SJSA1 (cell line): ENCODE measurements at regions not wholly inside any gene's neighbourhood (a gene's known extent, or its start where the extent isn't known, plus 50 kb on each side); places are given as distances from the start of the nearest gene placed in this dataset.

ENCODE experiments used
- DNase-seq, 2 experiments: peaks; one replicate each; pipeline ENCODE4 v3.0.0-alpha.2; 2015 to 2020; ENCODE audit warnings: low spot score in 2 of 2, low read depth in 1 of 2
- H3K27ac ChIP-seq: fragments of 250-450 bp; sonication (Bioruptor Pico); 2 replicates; pipeline ENCODE4 v1.5.1; 2020; ENCODE audit warnings: mild to moderate bottlenecking, moderate library complexity
- H3K27me3 ChIP-seq: fragments of 250-450 bp; sonication (Bioruptor Pico); replicated peaks from 2 replicates; pipeline ENCODE4 v1.5.1; 2020; ENCODE audit warnings: mild to moderate bottlenecking, moderate library complexity
- H3K36me3 ChIP-seq: fragments of 250-450 bp; sonication (Bioruptor Pico); 2 replicates; pipeline ENCODE4 v1.5.1; 2020; ENCODE audit warnings: mild to moderate bottlenecking
- H3K4me1 ChIP-seq: fragments of 250-450 bp; sonication (Bioruptor Pico); replicated peaks from 2 replicates; pipeline ENCODE4 v1.6.1; 2021; ENCODE audit warnings: mild to moderate bottlenecking
- H3K4me3 ChIP-seq: fragments of 250-450 bp; sonication (Bioruptor Pico); 2 replicates; pipeline ENCODE4 v1.5.1; 2020; ENCODE audit warnings: mild to moderate bottlenecking
- H3K9me3 ChIP-seq: fragments of 250-450 bp; sonication (Bioruptor Pico); replicated peaks from 2 replicates; pipeline ENCODE4 v1.5.1; 2020; ENCODE audit warnings: mild to moderate bottlenecking

GRCh38 chr1:72885841-72886240 lies 603.5 kb upstream of the NEGR1 start:
- no peak overlapping the region for H3K4me3 ChIP-seq
- H3K4me1 ChIP-seq, result no peaks in the 10 kb centered on the region
- H3K27me3 ChIP-seq, result no peaks in the 10 kb centered on the region
- DNase-seq, result no peak
- H3K9me3 ChIP-seq, result no peaks in the 10 kb centered on the region
- no peaks in the 10 kb centered on the region for H3K36me3 ChIP-seq
- H3K27ac ChIP-seq, result no peak overlapping the region

- H3K9me3 ChIP-seq, result no peaks in the 10 kb centered on the region
- no peak overlapping the region for H3K4me3 ChIP-seq
- H3K27me3 ChIP-seq, result no peaks in the 10 kb centered on the region
- no peaks in the 10 kb centered on the region for H3K4me1 ChIP-seq
- no peak overlapping the region for H3K27ac ChIP-seq
- no peaks in the 10 kb centered on the region for H3K36me3 ChIP-seq
- DNase-seq, result no peak
Measured at GRCh38 chr1:72885017-72885416, 602.7 kb upstream of the NEGR1 start.

- Histone ChIP-seq H3K4me3 (no peak overlapping the region), H3K36me3 (no peaks in the 10 kb centered on the region), H3K4me1 (no peaks in the 10 kb centered on the region), H3K27me3 (no peaks in the 10 kb centered on the region), H3K27ac (no peak overlapping the region), H3K9me3 (no peaks in the 10 kb centered on the region)
- DNase-seq, result no peak
Measured at GRCh38 chr1:72869873-72870272, 587.5 kb upstream of the NEGR1 start.

GRCh38 chr1:72869441-72869840 lies 587.1 kb upstream of the NEGR1 start:
- H3K36me3 ChIP-seq, result no peaks in the 10 kb centered on the region
- no peak overlapping the region for H3K27ac ChIP-seq
- no peak overlapping the region for H3K4me3 ChIP-seq
- H3K9me3 ChIP-seq, result no peaks in the 10 kb centered on the region
- H3K4me1 ChIP-seq, result no peaks in the 10 kb centered on the region
- no peaks in the 10 kb centered on the region for H3K27me3 ChIP-seq
- DNase-seq, result no peak

- no peak for DNase-seq
- Histone ChIP-seq H3K27me3 (no peaks in the 10 kb centered on the region), H3K36me3 (no peaks in the 10 kb centered on the region), H3K4me1 (no peaks in the 10 kb centered on the region), H3K4me3 (no peak overlapping the region), H3K27ac (no peak overlapping the region), H3K9me3 (no peaks in the 10 kb centered on the region)
Measured at GRCh38 chr1:72851597-72851996, 569.3 kb upstream of the NEGR1 start.

- no peak overlapping the region for H3K27ac ChIP-seq
- H3K4me3 ChIP-seq, result no peak overlapping the region
- no peaks in the 10 kb centered on the region for H3K36me3 ChIP-seq
- H3K4me1 ChIP-seq, result no peaks in the 10 kb centered on the region
- no peak for DNase-seq
- no peaks in the 10 kb centered on the region for H3K9me3 ChIP-seq
- no peaks in the 10 kb centered on the region for H3K27me3 ChIP-seq
Measured at GRCh38 chr1:72848997-72849396, 566.7 kb upstream of the NEGR1 start.

- Histone ChIP-seq H3K9me3 (no peaks in the 10 kb centered on the region), H3K4me3 (no peak overlapping the region), H3K27me3 (no peaks in the 10 kb centered on the region), H3K4me1 (no peaks in the 10 kb centered on the region), H3K27ac (no peak overlapping the region), H3K36me3 (no peaks in the 10 kb centered on the region)
- DNase-seq, result no peak
Measured at GRCh38 chr1:72847651-72848050, 565.3 kb upstream of the NEGR1 start.

- Histone ChIP-seq H3K36me3 (no peaks in the 10 kb centered on the region), H3K4me3 (no peak overlapping the region), H3K9me3 (no peaks in the 10 kb centered on the region), H3K27me3 (no peaks in the 10 kb centered on the region), H3K4me1 (no peaks in the 10 kb centered on the region), H3K27ac (no peak overlapping the region)
- no peak for DNase-seq
Measured at GRCh38 chr1:72846476-72847278, 564.3 kb upstream of the NEGR1 start.

- H3K4me3 ChIP-seq, result no peak overlapping the region
- H3K27me3 ChIP-seq, result no peaks in the 10 kb centered on the region
- no peak for DNase-seq
- H3K36me3 ChIP-seq, result no peaks in the 10 kb centered on the region
- H3K9me3 ChIP-seq, result no peaks in the 10 kb centered on the region
- H3K27ac ChIP-seq, result no peak overlapping the region
- H3K4me1 ChIP-seq, result no peaks in the 10 kb centered on the region
Measured at GRCh38 chr1:72845981-72846380, 563.6 kb upstream of the NEGR1 start.

- no peaks in the 10 kb centered on the region for H3K4me1 ChIP-seq
- H3K36me3 ChIP-seq, result no peaks in the 10 kb centered on the region
- no peak overlapping the region for H3K4me3 ChIP-seq
- H3K9me3 ChIP-seq, result no peaks in the 10 kb centered on the region
- H3K27me3 ChIP-seq, result no peaks in the 10 kb centered on the region
- no peak overlapping the region for H3K27ac ChIP-seq
- DNase-seq, result no peak
Measured at GRCh38 chr1:72845381-72845780, 563.0 kb upstream of the NEGR1 start.

GRCh38 chr1:72837781-72838180 lies 555.4 kb upstream of the NEGR1 start:
- Histone ChIP-seq H3K27ac (no peak overlapping the region), H3K36me3 (no peaks in the 10 kb centered on the region), H3K4me1 (no peaks in the 10 kb centered on the region), H3K4me3 (no peak overlapping the region), H3K27me3 (no peaks in the 10 kb centered on the region), H3K9me3 (no peaks in the 10 kb centered on the region)
- no peak for DNase-seq

- Histone ChIP-seq H3K9me3 (no peaks in the 10 kb centered on the region), H3K4me3 (no peak overlapping the region), H3K4me1 (no peaks in the 10 kb centered on the region), H3K27ac (no peak overlapping the region), H3K27me3 (no peaks in the 10 kb centered on the region), H3K36me3 (no peaks in the 10 kb centered on the region)
- DNase-seq, result no peak
Measured at GRCh38 chr1:72830606-72831390, 548.5 kb upstream of the NEGR1 start.

GRCh38 chr1:72827278-72827677 lies 544.9 kb upstream of the NEGR1 start:
- Histone ChIP-seq H3K27ac (no peak overlapping the region), H3K27me3 (no peaks in the 10 kb centered on the region), H3K36me3 (no peaks in the 10 kb centered on the region), H3K4me1 (no peaks in the 10 kb centered on the region), H3K9me3 (peaks cover 4% of the 10 kb centered on the region; the same call in 1 of the 2 replicates), H3K4me3 (no peak overlapping the region)
- DNase-seq, result no peak

- H3K36me3 ChIP-seq, result no peaks in the 10 kb centered on the region
- no peak overlapping the region for H3K27ac ChIP-seq
- H3K9me3 ChIP-seq, result no peaks in the 10 kb centered on the region
- no peaks in the 10 kb centered on the region for H3K27me3 ChIP-seq
- no peak for DNase-seq
- no peaks in the 10 kb centered on the region for H3K4me1 ChIP-seq
- H3K4me3 ChIP-seq, result no peak overlapping the region
Measured at GRCh38 chr1:72804541-72804940, 522.2 kb upstream of the NEGR1 start.
